CD4-positive, CD25-positive, alpha-beta regulatory T cell (primary cell): ENCODE measurements at regions not wholly inside any gene's neighbourhood (a gene's known extent, or its start where the extent isn't known, plus 50 kb on each side); places are given as distances from the start of the nearest gene placed in this dataset.
"Not testable (repeated sequence)": the region's sequence is repeated elsewhere in the genome, so short reads cannot be mapped to it uniquely, and the experiment has no call there.

ENCODE experiments used
- ATAC-seq, 2 donors: fragments of 150-1000 bp; cut with Tn5 transposase; one replicate each; pipeline ENCODE4 v1.10.0; 2021; ENCODE audit warnings: low read depth in 2 of 2, moderate number of reproducible peaks in 2 of 2, moderate library complexity in 1 of 2
- DNase-seq, 3 donors: peaks; one replicate each; pipeline versions ENCODE4 v3.0.0 to v3.0.0-alpha.2; 2012 to 2022; ENCODE audit warnings: mixed read lengths in 1 of 3
- H3K27ac ChIP-seq: one replicate; pipeline ENCODE4 v1.7.0; 2013; ENCODE audit warnings: mild to moderate bottlenecking, low read length; ENCODE audit not compliant: insufficient read depth, poor library complexity, severe bottlenecking
- H3K27me3 ChIP-seq: one replicate; pipeline ENCODE4 v1.7.0; 2013; ENCODE audit warnings: low read length; ENCODE audit not compliant: control insufficient read depth, insufficient read depth
- H3K36me3 ChIP-seq: one replicate; pipeline ENCODE4 v1.7.0; 2013; ENCODE audit warnings: mild to moderate bottlenecking, low read length, moderate library complexity; ENCODE audit not compliant: control insufficient read depth, insufficient read depth
- H3K4me1 ChIP-seq: 2 replicates; pipeline ENCODE4 v1.7.0; 2013; ENCODE audit warnings: mild to moderate bottlenecking, low read length; ENCODE audit not compliant: insufficient read depth, control insufficient read depth, poor library complexity, severe bottlenecking
- H3K4me3 ChIP-seq: one replicate; pipeline ENCODE4 v1.7.0; 2013; ENCODE audit warnings: low read depth, mild to moderate bottlenecking, low read length, moderate library complexity
- H3K9me3 ChIP-seq, 2 experiments: 1 replicate in 1 of 2; 2 replicates in 1 of 2; pipeline ENCODE4 v1.7.0; 2013; ENCODE audit warnings: low read length in 2 of 2, mild to moderate bottlenecking in 1 of 2, moderate library complexity in 1 of 2; ENCODE audit not compliant: control insufficient read depth in 2 of 2
- H3K27ac Mint-ChIP-seq, 3 donors: one replicate each; pipeline ENCODE4 v1.8.0; 2020 to 2022; ENCODE audit warnings: mild to moderate bottlenecking in 3 of 3, mixed read lengths in 3 of 3, moderate library complexity in 2 of 3
- H3K27me3 Mint-ChIP-seq: one replicate; pipeline ENCODE4 v1.8.0; 2022; ENCODE audit warnings: mild to moderate bottlenecking, mixed read lengths
- H3K36me3 Mint-ChIP-seq: one replicate; pipeline ENCODE4 v1.8.0; 2020; ENCODE audit warnings: mixed read lengths
- H3K4me1 Mint-ChIP-seq, 4 donors: one replicate each; pipeline ENCODE4 v1.8.0; 2020 to 2022; ENCODE audit warnings: mixed read lengths in 4 of 4, mild to moderate bottlenecking in 1 of 4
- H3K4me3 Mint-ChIP-seq, 4 donors: one replicate each; pipeline ENCODE4 v1.8.0; 2020 to 2022; ENCODE audit warnings: mild to moderate bottlenecking in 4 of 4, mixed read lengths in 4 of 4, moderate library complexity in 3 of 4
- H3K9me3 Mint-ChIP-seq, 7 donors: one replicate each; pipeline ENCODE4 v1.8.0; 2020 to 2022; ENCODE audit warnings: mixed read lengths in 7 of 7, mild to moderate bottlenecking in 3 of 7, moderate library complexity in 2 of 7

GRCh38 chr3:84734731-84735130, 224.1 kb upstream of the CADM2 start:
- not testable (repeated sequence) for DNase-seq, H3K4me1 ChIP-seq, H3K36me3 Mint-ChIP-seq, H3K9me3 ChIP-seq, H3K27me3 ChIP-seq, ATAC-seq, H3K27ac ChIP-seq, H3K4me1 Mint-ChIP-seq, H3K27me3 Mint-ChIP-seq, H3K36me3 ChIP-seq, H3K4me3 ChIP-seq, H3K4me3 Mint-ChIP-seq, H3K27ac Mint-ChIP-seq
- peaks cover 0 to 31% (median 7%) of the 10 kb centered on the region in 7 donors for H3K9me3 Mint-ChIP-seq

- no peaks in the 10 kb centered on the region for H3K27me3 Mint-ChIP-seq
- DNase-seq, result no peak
- H3K4me1 Mint-ChIP-seq, result no peaks in the 10 kb centered on the region
- H3K27ac Mint-ChIP-seq, result no peak overlapping the region
- H3K9me3 ChIP-seq, result peaks cover 0 to 2% of the 10 kb centered on the region in 2 experiments
- H3K27me3 ChIP-seq, result no peaks in the 10 kb centered on the region
- no peaks in the 10 kb centered on the region for H3K36me3 Mint-ChIP-seq
- no peak overlapping the region for H3K4me3 Mint-ChIP-seq
- no peak overlapping the region for H3K4me3 ChIP-seq
- no peak for ATAC-seq
- H3K36me3 ChIP-seq, result no peaks in the 10 kb centered on the region
- no peaks in the 10 kb centered on the region for H3K4me1 ChIP-seq
- no peak overlapping the region for H3K27ac ChIP-seq
- H3K9me3 Mint-ChIP-seq, result peaks cover 0 to 22% (median 4%) of the 10 kb centered on the region in 7 donors
Observed at GRCh38 chr3:84738086-84738485, 220.7 kb upstream of the CADM2 start.

- H3K36me3 ChIP-seq, result no peaks in the 10 kb centered on the region
- H3K4me1 Mint-ChIP-seq, result no peaks in the 10 kb centered on the region
- no peaks in the 10 kb centered on the region for H3K27me3 Mint-ChIP-seq
- peaks cover 0 to 7% (median 3%) of the 10 kb centered on the region in 7 donors for H3K9me3 Mint-ChIP-seq
- no peak overlapping the region for H3K27ac Mint-ChIP-seq
- H3K27me3 ChIP-seq, result no peaks in the 10 kb centered on the region
- no peak overlapping the region for H3K4me3 ChIP-seq
- DNase-seq, result no peak
- no peak overlapping the region for H3K27ac ChIP-seq
- H3K4me3 Mint-ChIP-seq, result no peak overlapping the region
- H3K4me1 ChIP-seq, result no peaks in the 10 kb centered on the region
- ATAC-seq, result no peak
- H3K9me3 ChIP-seq, result no peaks in the 10 kb centered on the region
- H3K36me3 Mint-ChIP-seq, result no peaks in the 10 kb centered on the region
Observed at GRCh38 chr3:84742915-84743425, 215.8 kb upstream of the CADM2 start.

- no peaks in the 10 kb centered on the region for H3K27me3 ChIP-seq
- H3K4me3 Mint-ChIP-seq, result no peak overlapping the region
- H3K27me3 Mint-ChIP-seq, result no peaks in the 10 kb centered on the region
- no peak overlapping the region for H3K27ac ChIP-seq
- H3K4me1 ChIP-seq, result no peaks in the 10 kb centered on the region
- H3K9me3 ChIP-seq, result no peaks in the 10 kb centered on the region
- no peaks in the 10 kb centered on the region for H3K36me3 ChIP-seq
- H3K27ac Mint-ChIP-seq, result no peak overlapping the region
- H3K4me1 Mint-ChIP-seq, result no peaks in the 10 kb centered on the region
- H3K4me3 ChIP-seq, result no peak overlapping the region
- H3K9me3 Mint-ChIP-seq, result peaks cover 0 to 7% (median 3%) of the 10 kb centered on the region in 7 donors
- DNase-seq (no peak), ATAC-seq (no peak)
- no peaks in the 10 kb centered on the region for H3K36me3 Mint-ChIP-seq
Observed at GRCh38 chr3:84744130-84744529, 214.7 kb upstream of the CADM2 start.

- DNase-seq, result no peak
- peaks cover 5 to 26% (median 11%) of the 10 kb centered on the region in 7 donors for H3K9me3 Mint-ChIP-seq
- no peak overlapping the region for H3K4me3 Mint-ChIP-seq
- H3K4me1 ChIP-seq, result no peaks in the 10 kb centered on the region
- no peak overlapping the region for H3K27ac ChIP-seq
- H3K4me3 ChIP-seq, result no peak overlapping the region
- no peaks in the 10 kb centered on the region for H3K4me1 Mint-ChIP-seq
- ATAC-seq, result no peak
- H3K27ac Mint-ChIP-seq, result no peak overlapping the region
- H3K27me3 Mint-ChIP-seq, result no peaks in the 10 kb centered on the region
- peaks cover 5 to 25% of the 10 kb centered on the region in 2 experiments for H3K9me3 ChIP-seq
- no peaks in the 10 kb centered on the region for H3K36me3 ChIP-seq
- no peaks in the 10 kb centered on the region for H3K27me3 ChIP-seq
- H3K36me3 Mint-ChIP-seq, result no peaks in the 10 kb centered on the region
Observed at GRCh38 chr3:84755860-84756259, 202.9 kb upstream of the CADM2 start.

GRCh38 chr3:84759361-84759760, 199.4 kb upstream of the CADM2 start:
- Histone ChIP-seq H3K4me3 (no peak overlapping the region), H3K4me1 (no peaks in the 10 kb centered on the region), H3K36me3 (no peaks in the 10 kb centered on the region), H3K27ac (no peak overlapping the region), H3K27me3 (no peaks in the 10 kb centered on the region), H3K9me3 (peaks cover 5 to 33% of the 10 kb centered on the region in 2 experiments)
- DNase-seq, result no peak
- ATAC-seq, result no peak
- H3K27me3 Mint-ChIP-seq, result no peaks in the 10 kb centered on the region
- H3K27ac Mint-ChIP-seq, result no peak overlapping the region
- no peaks in the 10 kb centered on the region for H3K36me3 Mint-ChIP-seq
- no peaks in the 10 kb centered on the region for H3K4me1 Mint-ChIP-seq
- H3K9me3 Mint-ChIP-seq, result peaks cover 4 to 25% (median 15%) of the 10 kb centered on the region in 7 donors
- H3K4me3 Mint-ChIP-seq, result no peak overlapping the region

- peaks cover 3 to 40% (median 13%) of the 10 kb centered on the region in 7 donors for H3K9me3 Mint-ChIP-seq
Observed at GRCh38 chr3:84772841-84773240, 185.9 kb upstream of the CADM2 start.

GRCh38 chr3:84783281-84783680, 175.5 kb upstream of the CADM2 start:
- H3K4me1 Mint-ChIP-seq, result no peaks in the 10 kb centered on the region
- H3K4me3 ChIP-seq, result no peak overlapping the region
- no peak overlapping the region for H3K27ac ChIP-seq
- H3K4me3 Mint-ChIP-seq, result no peak overlapping the region
- no peaks in the 10 kb centered on the region for H3K36me3 ChIP-seq
- no peak overlapping the region for H3K27ac Mint-ChIP-seq
- DNase-seq, result no peak
- H3K9me3 ChIP-seq, result peaks cover 0 to 2% of the 10 kb centered on the region in 2 experiments
- peaks cover 2 to 19% (median 3%) of the 10 kb centered on the region in 7 donors for H3K9me3 Mint-ChIP-seq
- H3K27me3 Mint-ChIP-seq, result no peaks in the 10 kb centered on the region
- no peaks in the 10 kb centered on the region for H3K36me3 Mint-ChIP-seq
- no peaks in the 10 kb centered on the region for H3K27me3 ChIP-seq
- no peak for ATAC-seq
- H3K4me1 ChIP-seq, result no peaks in the 10 kb centered on the region

More at GRCh38 chr3:84772841-84773240, 185.9 kb upstream of the CADM2 start:
- no peak for DNase-seq
- no peaks in the 10 kb centered on the region for H3K36me3 ChIP-seq
- no peak overlapping the region for H3K27ac ChIP-seq
- no peaks in the 10 kb centered on the region for H3K4me1 ChIP-seq
- Mint-ChIP-seq H3K4me1 (no peaks in the 10 kb centered on the region), H3K4me3 (no peak overlapping the region), H3K27me3 (no peaks in the 10 kb centered on the region), H3K27ac (no peak overlapping the region), H3K36me3 (no peaks in the 10 kb centered on the region)
- no peaks in the 10 kb centered on the region for H3K9me3 ChIP-seq
- no peaks in the 10 kb centered on the region for H3K27me3 ChIP-seq
- H3K4me3 ChIP-seq, result no peak overlapping the region
- no peak for ATAC-seq
